Ishikawa (cell line): ENCODE measurements at regions not wholly inside any gene's neighbourhood (a gene's known extent, or its start where the extent isn't known, plus 50 kb on each side); places are given as distances from the start of the nearest gene placed in this dataset.

Experiments
- CEBPB ChIP-seq: IDR thresholded peaks from 2 replicates; pipeline ENCODE4 v1.6.1; 2012
- CREB1 ChIP-seq: IDR thresholded peaks from 2 replicates; pipeline ENCODE4 v1.6.1; 2012; ENCODE audit warnings: low read depth
- EGR1 ChIP-seq: IDR thresholded peaks from 2 replicates; pipeline ENCODE4 v1.6.1; 2012
- EP300 ChIP-seq: IDR thresholded peaks from 2 replicates; pipeline ENCODE4 v1.6.1; 2012; ENCODE audit warnings: borderline replicate concordance
- FOXM1 ChIP-seq: IDR thresholded peaks from 2 replicates; pipeline ENCODE4 v1.6.1; 2012; ENCODE audit warnings: low read depth, borderline replicate concordance
- MAX ChIP-seq: IDR thresholded peaks from 2 replicates; pipeline ENCODE4 v1.6.1; 2012
- RAD21 ChIP-seq: IDR thresholded peaks from 2 replicates; pipeline ENCODE4 v1.6.1; 2012; ENCODE audit warnings: low read depth
- REST ChIP-seq: IDR thresholded peaks from 2 replicates; pipeline ENCODE4 v1.6.1; 2012; ENCODE audit warnings: low read depth, mild to moderate bottlenecking
- TAF1 ChIP-seq: IDR thresholded peaks from 2 replicates; pipeline ENCODE4 v1.6.1; 2012; ENCODE audit warnings: low read depth, mild to moderate bottlenecking
- YY1 ChIP-seq: IDR thresholded peaks from 2 replicates; pipeline ENCODE4 v1.6.1; 2012; ENCODE audit warnings: low read depth
- ZBTB7A ChIP-seq: IDR thresholded peaks from 2 replicates; pipeline ENCODE4 v1.6.1; 2012; ENCODE audit warnings: low read depth

- TF ChIP-seq CEBPB: no peak
- no peak for TF ChIP-seq RAD21
- no peak for TF ChIP-seq ZBTB7A
- TF ChIP-seq EP300: no peak
- TF ChIP-seq EGR1: no peak
- no peak for TF ChIP-seq FOXM1
- TF ChIP-seq MAX: no peak
- no peak for TF ChIP-seq YY1
- TF ChIP-seq TAF1: no peak
- TF ChIP-seq CREB1: no peak
- no peak for TF ChIP-seq REST
Observed at GRCh38 chr5:68582284-68582683, 366.7 kb downstream of the PIK3R1 start.
